ENCODE measurements at regions not wholly inside any gene's neighbourhood (a gene's known extent, or its start where the extent isn't known, plus 50 kb on each side); places are given as distances from the start of the nearest gene placed in this dataset.

DNA sequence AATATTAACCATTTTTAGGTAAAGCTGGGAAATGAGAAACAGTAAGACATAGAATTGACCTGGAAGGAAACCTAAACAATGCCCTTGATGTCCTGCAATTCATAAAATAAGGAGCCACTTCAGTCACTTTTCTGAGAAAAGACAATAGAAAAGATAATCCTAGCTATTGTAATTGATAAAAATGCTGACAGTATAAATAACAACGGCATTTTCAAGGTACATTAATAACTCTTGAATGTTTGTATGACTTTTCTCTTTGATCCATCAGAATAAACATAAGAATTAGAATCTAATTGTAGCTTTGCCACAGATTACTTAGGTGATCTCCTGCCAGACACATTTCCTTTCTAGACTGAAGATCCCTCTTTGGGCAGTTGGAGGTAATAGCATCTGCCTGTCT, 719.5 kb downstream of the SLC4A3 start:
- TF ChIP-seq, protein P1, sequence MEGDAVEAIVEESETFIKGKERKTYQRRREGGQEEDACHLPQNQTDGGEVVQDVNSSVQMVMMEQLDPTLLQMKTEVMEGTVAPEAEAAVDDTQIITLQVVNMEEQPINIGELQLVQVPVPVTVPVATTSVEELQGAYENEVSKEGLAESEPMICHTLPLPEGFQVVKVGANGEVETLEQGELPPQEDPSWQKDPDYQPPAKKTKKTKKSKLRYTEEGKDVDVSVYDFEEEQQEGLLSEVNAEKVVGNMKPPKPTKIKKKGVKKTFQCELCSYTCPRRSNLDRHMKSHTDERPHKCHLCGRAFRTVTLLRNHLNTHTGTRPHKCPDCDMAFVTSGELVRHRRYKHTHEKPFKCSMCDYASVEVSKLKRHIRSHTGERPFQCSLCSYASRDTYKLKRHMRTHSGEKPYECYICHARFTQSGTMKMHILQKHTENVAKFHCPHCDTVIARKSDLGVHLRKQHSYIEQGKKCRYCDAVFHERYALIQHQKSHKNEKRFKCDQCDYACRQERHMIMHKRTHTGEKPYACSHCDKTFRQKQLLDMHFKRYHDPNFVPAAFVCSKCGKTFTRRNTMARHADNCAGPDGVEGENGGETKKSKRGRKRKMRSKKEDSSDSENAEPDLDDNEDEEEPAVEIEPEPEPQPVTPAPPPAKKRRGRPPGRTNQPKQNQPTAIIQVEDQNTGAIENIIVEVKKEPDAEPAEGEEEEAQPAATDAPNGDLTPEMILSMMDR (IDR thresholded peaks at IDR 0.05) = no peak
- TF ChIP-seq POLR2A (IDR thresholded peaks at IDR 0.05) = no peak
